K562 (cell line): ENCODE measurements at regions not wholly inside any gene's neighbourhood (a gene's known extent, or its start where the extent isn't known, plus 50 kb on each side); places are given as distances from the start of the nearest gene placed in this dataset.

Source experiments
- ATAC-seq: fragments of 200-7000 bp; cut with Tn5 transposase; 3 replicates; pipeline ENCODE4 v1.9.1; 2020; ENCODE audit warnings: moderate library complexity
- BruUV-seq: library from RNA; stranded (reverse); fragments of 400-500 nt; replicated peaks from 2 replicates; lab custom pipeline; 2021; lab: Mats Ljungman, UMichigan
- CTCF ChIA-PET: fragments of 300-600 bp; formaldehyde crosslinking; extraction: SDS; loops from one replicate; lab custom pipeline; 2021; ENCODE audit warnings: low intra/inter-chr PET ratio; lab: Yijun Ruan, JAX
- POLR2A ChIA-PET: fragments of 300-600, 350-650 bp; sonication (Branson Sonifier 250); formaldehyde crosslinking; extraction: SDS; loops from one replicate; lab custom pipeline; 2021; ENCODE audit warnings: antibody characterized with exemption, inconsistent platforms; lab: Yijun Ruan, JAX
- DNase-seq, 4 experiments: peaks; one replicate each; pipeline versions ENCODE4 v3.0.0 to v3.0.0-alpha.2; 2011 to 2018; ENCODE audit warnings: low spot score in 3 of 4, mixed read lengths in 3 of 4; ENCODE audit errors: extremely low read depth in 1 of 4
- FAIRE-seq: peaks from 2 replicates; lab custom pipeline; 2011; peaks lifted over from hg19 to GRCh38; lab: Jason Lieb, UNC
- H2AFZ ChIP-seq: 2 replicates; pipeline ENCODE4 v1.6.0; 2011; ENCODE audit warnings: low read depth, low read length, control low read depth, inconsistent platforms
- H3K27ac ChIP-seq: fragments of 200-600 bp; 3 replicates; pipeline ENCODE4 v1.8.0; 2011; ENCODE audit warnings: low read depth, mild to moderate bottlenecking, control low read depth, inconsistent platforms, low read length, moderate library complexity, mixed read lengths; ENCODE audit errors: extremely low read depth
- H3K27me3 ChIP-seq, 2 experiments: fragments of 300-600 bp in 1 of 2; 2 replicates in 1 of 2; 3 replicates in 1 of 2; pipeline versions ENCODE4 v1.6.0 to v1.8.0; 2011; ENCODE audit warnings: inconsistent platforms in 2 of 2, low read length in 2 of 2, mild to moderate bottlenecking in 1 of 2, mixed read lengths in 1 of 2, moderate library complexity in 1 of 2; ENCODE audit not compliant: control insufficient read depth in 2 of 2, insufficient read depth in 2 of 2
- H3K36me3 ChIP-seq: fragments of 300-600 bp; 3 replicates; pipeline ENCODE4 v1.8.0; 2011; ENCODE audit warnings: mild to moderate bottlenecking, low read length, inconsistent platforms; ENCODE audit not compliant: control insufficient read depth, insufficient read depth
- H3K4me1 ChIP-seq, 2 experiments: fragments of 200-600 bp in 1 of 2; replicated peaks in 1 of 2; 2 replicates in 1 of 2; 3 replicates in 1 of 2; pipeline versions ENCODE4 v1.5.1 to v1.8.0; 2011; ENCODE audit warnings: inconsistent platforms in 2 of 2, low read length in 2 of 2, mild to moderate bottlenecking in 1 of 2, mixed read lengths in 1 of 2, moderate library complexity in 1 of 2; ENCODE audit not compliant: control insufficient read depth in 2 of 2, insufficient read depth in 2 of 2
- H3K4me2 ChIP-seq: 2 replicates; pipeline ENCODE4 v1.6.1; 2011; ENCODE audit warnings: low read length, control low read depth, inconsistent platforms, mixed read lengths; ENCODE audit not compliant: insufficient read depth
- H3K4me3 ChIP-seq: fragments of 200-600 bp; sonication (generic), shearing (Covaris generic); 2 replicates; pipeline ENCODE4 v1.5.1; 2016; ENCODE audit warnings: control low read depth, inconsistent platforms
- H3K79me2 ChIP-seq: fragments of 200-600 bp; 3 replicates; pipeline ENCODE4 v1.8.0; 2011; ENCODE audit warnings: low read length, inconsistent platforms; ENCODE audit not compliant: control insufficient read depth, insufficient read depth
- H3K9ac ChIP-seq, 2 experiments: 2 replicates each; pipeline versions ENCODE4 v1.6.0 to v1.6.1; 2011; ENCODE audit warnings: low read depth in 2 of 2, low read length in 2 of 2, control low read depth in 1 of 2, inconsistent platforms in 1 of 2, mild to moderate bottlenecking in 1 of 2, mixed read lengths in 1 of 2; ENCODE audit not compliant: insufficient read depth in 1 of 2
- H3K9me1 ChIP-seq: one replicate; pipeline ENCODE4 v1.6.0; 2011; ENCODE audit warnings: inconsistent platforms, mild to moderate bottlenecking, low read length, moderate library complexity; ENCODE audit not compliant: control insufficient read depth, insufficient read depth
- H3K9me3 ChIP-seq: replicated peaks from 2 replicates; pipeline ENCODE4 v1.5.1; 2011; ENCODE audit warnings: low read depth, low read length, inconsistent platforms; ENCODE audit not compliant: control insufficient read depth, insufficient read depth
- H4K20me1 ChIP-seq: replicated peaks from 2 replicates; pipeline ENCODE4 v1.6.1; 2011; ENCODE audit warnings: low read length, inconsistent platforms, mixed read lengths; ENCODE audit not compliant: control insufficient read depth, insufficient read depth
- CXXC5 ChIP-seq: fragments of 250-450 bp; sonication (Bioruptor Pico); IDR thresholded peaks from 2 replicates; pipeline ENCODE4 v1.8.0; 2022; ENCODE audit warnings: inconsistent platforms, mild to moderate bottlenecking, moderate library complexity
- E2F3 ChIP-seq: fragments of 250-450 bp; sonication (Bioruptor Pico); IDR thresholded peaks from 2 replicates; pipeline ENCODE4 v1.4.0; 2020; ENCODE audit warnings: mild to moderate bottlenecking
- E2F6 ChIP-seq, 2 experiments: IDR thresholded peaks; 2 replicates each; pipeline ENCODE4 v1.6.1; 2011; ENCODE audit warnings: borderline replicate concordance in 1 of 2, control low read depth in 1 of 2, low read depth in 1 of 2, low read length in 1 of 2, mild to moderate bottlenecking in 1 of 2, mixed read lengths in 1 of 2, moderate library complexity in 1 of 2; ENCODE audit not compliant: insufficient read depth in 1 of 2, insufficient read length in 1 of 2, poor library complexity in 1 of 2, severe bottlenecking in 1 of 2; ENCODE audit errors: extremely low read depth in 1 of 2
- HNRNPH1 ChIP-seq: fragments of 200-400 bp; formaldehyde crosslinking; optimal IDR thresholded peaks from 2 replicates; pipeline ENCODE3; 2017; ENCODE audit warnings: low read depth, mild to moderate bottlenecking, low read length, moderate library complexity
- MCM2 ChIP-seq: fragments of 450-650 bp; IDR thresholded peaks from 2 replicates; pipeline ENCODE4 v1.6.1; 2017; ENCODE audit warnings: low read depth, mild to moderate bottlenecking
- NCOA6 ChIP-seq: fragments of 450-650 bp; IDR thresholded peaks from 2 replicates; pipeline ENCODE4 v1.6.1; 2017; ENCODE audit warnings: mild to moderate bottlenecking
- OTX1 ChIP-seq: fragments of 450-650 bp; formaldehyde crosslinking; IDR thresholded peaks from 2 replicates; pipeline ENCODE4 v1.4.0; 2022; ENCODE audit warnings: mild to moderate bottlenecking
- PKNOX1 ChIP-seq: fragments of 450-650 bp; IDR thresholded peaks from 2 replicates; pipeline ENCODE4 v1.6.1; 2016
- RBM22 ChIP-seq: fragments of 200-400 bp; formaldehyde crosslinking; IDR thresholded peaks from 2 replicates; pipeline ENCODE4 v1.6.1; 2018; ENCODE audit warnings: low read length, low read depth; ENCODE audit not compliant: poor library complexity, severe bottlenecking
- RNF219 ChIP-seq: fragments of 250-450 bp; sonication (Bioruptor Pico); IDR thresholded peaks from 2 replicates; pipeline ENCODE4 v1.5.0; 2022; ENCODE audit warnings: mild to moderate bottlenecking
- SIN3B ChIP-seq: fragments of 450-650 bp; IDR thresholded peaks from 2 replicates; pipeline ENCODE4 v1.6.1; 2017; ENCODE audit warnings: low read depth, mild to moderate bottlenecking, moderate library complexity
- SNIP1 ChIP-seq: fragments of 450-650 bp; IDR thresholded peaks from 2 replicates; pipeline ENCODE4 v1.7.1; 2017; ENCODE audit warnings: low read depth, mild to moderate bottlenecking
- THRAP3 ChIP-seq: fragments of 450-650 bp; IDR thresholded peaks from 2 replicates; pipeline ENCODE4 v1.6.1; 2016; ENCODE audit warnings: mild to moderate bottlenecking, inconsistent platforms, borderline replicate concordance
- ZZZ3 ChIP-seq: fragments of 450-650 bp; IDR thresholded peaks from 2 replicates; pipeline ENCODE4 v1.6.1; 2016; ENCODE audit warnings: antibody characterized with exemption, mild to moderate bottlenecking, moderate library complexity
- WGBS: fragments of 100-300 bp; shearing (Covaris generic); methylation state at CpG from one replicate; pipeline ENCODE4 v1.1.6; 2016; ENCODE audit warnings: low coverage, mixed read lengths; ENCODE audit not compliant: insufficient coverage; ENCODE audit errors: missing lambda C conversion rate; 5-methylcytosine and 5-hydroxymethylcytosine counted together
- in situ Hi-C: fragments of 300-500 bp; cut with MboI; formaldehyde crosslinking; loops from 4 replicates; pipeline ENCODE4 v1.15.0; 2018; ENCODE audit warnings: inconsistent platforms, mixed read lengths
- intact Hi-C: fragments of 100-400 bp; cut with micrococcal nuclease; formaldehyde crosslinking; loops from 2 replicates; pipeline ENCODE4 v1.14.2; 2022

GRCh38 chr15:72888211-72888610 lies 104.7 kb upstream of the ADPGK start:
- H4K20me1 ChIP-seq, result no peaks in the 10 kb centered on the region
- ChIA-PET POLR2A (no interaction called here), CTCF (no interaction called here)
- H3K9me1 ChIP-seq, result no peaks in the 10 kb centered on the region
- H3K36me3 ChIP-seq, result no peaks in the 10 kb centered on the region
- WGBS, result 5% methylated on average over 1 of the region's 1 CpG
- H3K9ac ChIP-seq, result no peak overlapping the region
- H3K4me2 ChIP-seq, result no peak overlapping the region
- BruUV-seq, result no TSS peak
- no peaks in the 10 kb centered on the region; a peak in 1 of 5 replicates for H3K27me3 ChIP-seq
- DNase-seq, result no peak
- intact Hi-C loops (no loop called here), in situ Hi-C loops (no loop called here)
- TF ChIP-seq SNIP1 (no peak), HNRNPH1 (no peak), RNF219 (CRISPR knock-in tag) (no peak), E2F3 (no peak), E2F6 (IDR thresholded peaks at IDR 0.05; ENCODE audit: borderline replicate concordance in 1 of 2, extremely low read depth in 1 of 2, insufficient read depth in 1 of 2, insufficient read length in 1 of 2, low read depth in 1 of 2, low read length in 1 of 2, poor library complexity in 1 of 2, severe bottlenecking in 1 of 2) (no peak), NCOA6 (no peak), ZZZ3 (no peak), OTX1 (CRISPR knock-in tag) (no peak), RBM22 (no peak), SIN3B (no peak), CXXC5 (CRISPR knock-in tag) (no peak), MCM2 (no peak), PKNOX1 (no peak), THRAP3 (no peak)
- H2AFZ ChIP-seq, result no peak overlapping the region
- H3K4me1 ChIP-seq, result no peaks in the 10 kb centered on the region; a peak in 1 of 5 replicates
- H3K9me3 ChIP-seq, result no peaks in the 10 kb centered on the region
- no peak for ATAC-seq
- H3K27ac ChIP-seq, result no peak overlapping the region
- FAIRE-seq, result no peak
- no peaks in the 10 kb centered on the region for H3K79me2 ChIP-seq
- H3K4me3 ChIP-seq, result no peak overlapping the region
